Stimulated activated CD4-positive, alpha-beta T cell treated with anti-CD3 and anti-CD28 coated beads, Interleukin-1b, Interleukin-23, amount 100 ng/mL, for 24 hours (primary cell): ENCODE measurements at regions not wholly inside any gene's neighbourhood (a gene's known extent, or its start where the extent isn't known, plus 50 kb on each side); places are given as distances from the start of the nearest gene placed in this dataset.
"Not testable (repeated sequence)": the region's sequence is repeated elsewhere in the genome, so short reads cannot be mapped to it uniquely, and the experiment has no call there.

ENCODE experiments used
- DNase-seq, 4 experiments: peaks; one replicate each; pipeline ENCODE4 v3.0.0-alpha.2; 2020; ENCODE audit warnings: low read depth in 4 of 4, low spot score in 1 of 4

- no peak for DNase-seq
Measured at GRCh38 chr9:115766370-115766955, 387.1 kb upstream of the PAPPA start.

- DNase-seq: no peak
Measured at GRCh38 chr9:115770521-115770920, 383.1 kb upstream of the PAPPA start.

GRCh38 chr9:115775659-115776058, 377.9 kb upstream of the PAPPA start:
- no peak for DNase-seq

DNA sequence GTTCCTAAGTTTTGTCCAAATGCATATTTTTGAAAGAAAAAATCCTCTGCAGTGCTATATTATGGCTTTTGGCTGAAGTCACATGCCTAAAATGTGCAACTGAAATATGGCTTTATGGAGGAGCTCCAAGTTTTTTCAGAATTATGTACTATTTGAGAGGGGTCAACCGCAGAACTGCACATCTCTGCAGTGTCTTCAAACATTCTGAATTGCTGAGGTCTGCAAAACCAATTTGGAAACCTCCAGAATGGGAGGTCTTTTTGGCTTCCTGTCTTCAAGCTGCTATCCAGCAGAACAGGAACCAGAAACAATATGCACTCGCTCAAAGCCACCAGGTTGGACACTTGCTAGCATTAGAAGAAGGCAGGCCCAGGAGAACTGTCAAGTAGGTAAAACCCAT, 376.0 kb upstream of the PAPPA start:
- DNase-seq: no peak

GRCh38 chr9:115781070-115781736, 372.4 kb upstream of the PAPPA start:
- no peak for DNase-seq

GRCh38 chr9:115786321-115786720, 367.3 kb upstream of the PAPPA start:
- DNase-seq: no peak

- DNase-seq: no peak
Measured at GRCh38 chr9:115790520-115790919, 363.1 kb upstream of the PAPPA start.

DNA sequence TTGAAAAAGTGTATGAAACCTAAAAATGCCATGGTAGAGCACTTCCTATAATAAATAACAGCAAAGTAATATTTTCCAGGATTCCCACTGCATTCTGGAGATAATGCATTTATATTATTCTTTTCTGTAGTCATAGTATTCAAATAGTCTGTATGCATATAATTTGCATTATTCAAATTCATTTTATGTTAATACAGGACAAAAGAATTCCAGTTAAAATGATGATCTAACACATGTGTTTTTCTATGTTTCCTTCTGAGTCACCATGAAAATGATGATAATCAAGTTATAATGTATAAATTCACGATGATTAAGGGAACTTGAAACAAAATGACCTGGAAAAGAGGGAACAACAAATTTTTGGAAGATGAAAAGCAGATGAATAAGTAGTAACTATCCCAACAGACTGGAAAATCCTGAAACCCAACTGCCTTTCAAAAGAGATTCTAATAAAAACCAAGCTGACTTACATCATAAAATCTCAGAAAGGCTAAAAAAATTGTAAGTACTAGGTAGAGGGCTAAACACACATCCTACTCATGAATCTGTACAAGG, 358.6 kb upstream of the PAPPA start:
- DNase-seq: no peak

- DNase-seq: no peak
Measured at GRCh38 chr9:115799734-115800133, 353.9 kb upstream of the PAPPA start.

- no peak for DNase-seq
Measured at GRCh38 chr9:115804206-115804605, 349.4 kb upstream of the PAPPA start.

DNA sequence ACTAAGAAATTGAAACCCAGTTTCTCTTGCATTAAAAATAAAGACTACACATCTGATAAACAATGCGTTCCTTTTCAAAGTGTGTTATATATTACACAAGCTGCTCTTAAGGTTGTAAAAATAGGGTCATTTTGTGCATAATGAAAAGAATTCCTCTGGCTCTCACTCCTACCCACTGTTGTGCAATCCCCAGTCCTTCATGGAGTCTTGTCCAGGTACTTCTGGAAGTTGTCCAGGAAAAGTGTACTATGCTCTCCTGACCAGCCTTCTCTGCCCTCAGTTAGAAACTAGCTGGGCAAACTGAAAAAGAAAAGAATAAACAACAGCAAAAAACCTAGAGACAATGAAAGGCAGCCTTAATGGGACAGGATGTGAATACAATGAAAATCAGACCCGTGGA, 345.5 kb upstream of the PAPPA start:
- DNase-seq: no peak

GRCh38 chr9:115808695-115809094, 344.9 kb upstream of the PAPPA start:
- DNase-seq: no peak

GRCh38 chr9:115810166-115810565, 343.4 kb upstream of the PAPPA start:
- no peak for DNase-seq

- no peak for DNase-seq
Measured at GRCh38 chr9:115814081-115814480, 339.5 kb upstream of the PAPPA start.

DNA sequence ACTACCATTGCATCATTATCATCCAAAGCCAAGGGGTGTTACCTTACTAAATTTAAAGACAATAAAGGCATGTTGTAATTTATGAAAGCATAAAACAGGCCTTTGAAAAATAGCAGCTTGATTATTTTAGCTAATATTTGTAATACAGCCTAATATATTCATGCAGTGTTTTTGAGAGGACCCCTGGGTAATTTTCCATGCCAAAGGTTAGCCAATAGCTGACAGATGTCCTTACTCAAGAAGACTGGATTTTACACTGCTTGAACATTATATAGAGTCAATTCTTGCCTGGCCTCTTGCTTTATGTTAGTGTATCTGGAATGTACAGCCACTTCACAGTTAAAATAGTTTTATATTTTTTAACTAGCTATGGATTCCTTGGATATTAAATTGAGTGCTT, 337.8 kb upstream of the PAPPA start:
- no peak for DNase-seq

GRCh38 chr9:115818651-115819050, 334.9 kb upstream of the PAPPA start:
- not testable (repeated sequence) for DNase-seq

DNA sequence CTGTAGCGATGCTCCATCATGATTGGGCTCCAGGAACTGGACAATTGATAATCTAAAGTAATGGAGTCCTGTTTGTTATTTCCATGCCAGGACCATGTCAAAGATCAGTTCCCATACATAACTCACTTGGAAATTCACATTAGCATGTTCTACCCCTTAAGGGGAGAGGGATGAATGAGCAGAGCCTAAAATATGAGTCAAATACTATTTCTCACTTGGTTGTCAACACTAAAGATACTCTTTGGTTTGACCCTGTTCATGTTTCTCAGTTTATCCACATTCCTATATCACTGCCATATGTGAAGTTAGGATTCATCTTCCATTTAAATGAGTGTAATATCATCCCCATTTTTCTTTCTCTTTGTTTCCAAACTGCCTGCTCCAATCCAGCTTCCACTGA, 321.6 kb upstream of the PAPPA start:
- DNase-seq: no peak

GRCh38 chr9:115837618-115838017, 316.0 kb upstream of the PAPPA start:
- DNase-seq: no peak

DNA sequence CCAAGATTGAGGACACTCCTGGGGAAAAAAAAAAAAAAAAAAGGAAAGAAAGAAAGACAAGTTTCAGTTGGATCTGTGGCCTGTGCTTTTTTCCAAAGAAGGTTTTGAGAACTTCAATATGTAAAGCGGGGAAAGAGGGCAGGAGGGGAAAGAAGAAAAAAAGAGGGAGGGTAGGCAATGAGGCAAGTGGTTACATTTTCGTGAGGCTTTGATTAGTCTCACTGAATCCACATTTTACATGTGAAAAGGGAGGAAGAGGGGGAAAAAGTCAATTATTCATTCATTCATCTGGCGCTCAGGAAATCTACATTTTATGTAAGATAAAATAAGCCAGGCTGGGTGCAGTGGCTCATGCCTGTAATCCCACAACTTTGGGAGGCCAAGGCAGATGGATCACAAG, 315.2 kb upstream of the PAPPA start:
- DNase-seq: no peak

DNA sequence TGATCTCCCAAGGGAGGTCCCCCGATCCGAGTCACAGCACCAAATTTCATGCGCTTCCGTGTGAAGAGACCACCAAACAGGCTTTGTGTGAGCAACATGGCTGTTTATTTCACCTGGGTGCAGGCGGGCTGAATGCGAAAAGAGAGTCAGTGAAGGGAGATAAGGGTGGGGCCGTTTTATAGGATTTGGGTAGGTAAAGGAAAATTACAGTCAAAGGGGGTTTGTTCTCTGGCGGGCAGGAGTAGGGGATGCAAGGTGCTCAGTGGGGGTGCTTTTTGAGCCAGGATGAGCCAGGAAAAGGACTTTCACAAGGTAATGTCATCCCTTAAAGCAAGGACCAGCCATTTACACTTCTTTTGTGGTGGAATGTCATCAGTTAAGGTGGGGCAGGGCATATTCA, 309.2 kb upstream of the PAPPA start:
- not testable (repeated sequence) for DNase-seq

DNA sequence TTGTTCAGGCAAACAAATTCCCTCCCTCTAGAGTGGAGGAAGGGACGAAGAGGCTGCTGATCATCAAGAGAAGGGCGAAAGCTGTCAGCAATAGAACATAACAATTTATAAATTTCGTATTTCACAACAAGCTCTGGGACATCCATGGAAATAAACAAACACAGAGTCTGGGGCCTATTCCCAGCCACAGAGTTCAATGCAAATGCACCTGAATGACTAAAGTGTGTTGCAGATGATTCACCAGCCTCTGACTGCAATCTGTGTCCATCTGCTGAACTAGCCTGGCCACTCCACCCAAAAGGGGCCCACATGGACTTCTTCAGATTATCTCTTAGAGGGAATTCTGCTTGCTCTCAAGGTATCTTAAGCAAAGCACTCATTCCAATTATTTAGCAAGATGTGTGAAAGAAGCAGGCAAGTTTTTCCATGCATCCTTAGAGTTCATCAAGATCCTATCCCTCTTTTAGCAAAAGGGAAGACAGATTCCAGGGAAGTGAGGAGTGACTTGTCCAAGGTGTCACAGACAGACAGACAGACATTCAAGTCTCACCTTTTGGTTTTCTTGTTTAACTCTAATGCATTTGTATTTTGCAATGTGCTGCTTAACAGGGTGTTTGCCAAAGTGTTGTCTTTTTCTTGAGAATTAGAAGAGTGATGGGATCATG, 307.8 kb upstream of the PAPPA start:
- no peak for DNase-seq

DNA sequence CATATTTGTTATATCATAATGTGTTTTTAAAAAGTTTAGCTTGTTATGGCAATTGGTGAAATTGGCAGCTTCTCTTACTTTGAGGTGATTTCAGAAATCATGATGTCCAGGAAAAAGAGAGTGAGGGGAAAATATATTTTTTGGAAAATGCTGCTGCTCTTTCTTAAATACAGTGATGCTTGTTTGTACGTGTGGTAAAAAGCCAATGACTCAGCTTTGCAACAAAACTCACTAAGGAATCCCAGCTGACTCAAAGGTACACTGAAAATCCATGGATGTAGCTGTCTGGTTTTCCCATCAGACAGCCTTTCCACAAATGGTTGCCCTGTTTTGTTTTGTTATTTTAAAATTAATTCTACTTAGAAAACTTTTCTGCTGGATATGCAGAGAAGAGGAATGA, 306.4 kb upstream of the PAPPA start:
- DNase-seq: no peak
